LNCaP clone FGC (cell line): ENCODE measurements at regions not wholly inside any gene's neighbourhood (a gene's known extent, or its start where the extent isn't known, plus 50 kb on each side); places are given as distances from the start of the nearest gene placed in this dataset.
"Not testable (repeated sequence)": the region's sequence is repeated elsewhere in the genome, so short reads cannot be mapped to it uniquely, and the experiment has no call there.

Experiments
- DNase-seq: peaks from one replicate; pipeline ENCODE4 v3.0.0-alpha.2; 2011; ENCODE audit warnings: low read depth
- H3K4me3 ChIP-seq: 2 replicates; pipeline ENCODE4 v1.5.1; 2011; ENCODE audit warnings: mild to moderate bottlenecking, low read depth, low read length, control low read depth
- TF ChIP-seq, protein P1 (sequence below): IDR thresholded peaks from 2 replicates; pipeline ENCODE4 v1.5.1; 2012; ENCODE audit warnings: mild to moderate bottlenecking; ENCODE audit not compliant: control insufficient read depth, insufficient read depth; ENCODE audit errors: extremely low read depth

DNA sequence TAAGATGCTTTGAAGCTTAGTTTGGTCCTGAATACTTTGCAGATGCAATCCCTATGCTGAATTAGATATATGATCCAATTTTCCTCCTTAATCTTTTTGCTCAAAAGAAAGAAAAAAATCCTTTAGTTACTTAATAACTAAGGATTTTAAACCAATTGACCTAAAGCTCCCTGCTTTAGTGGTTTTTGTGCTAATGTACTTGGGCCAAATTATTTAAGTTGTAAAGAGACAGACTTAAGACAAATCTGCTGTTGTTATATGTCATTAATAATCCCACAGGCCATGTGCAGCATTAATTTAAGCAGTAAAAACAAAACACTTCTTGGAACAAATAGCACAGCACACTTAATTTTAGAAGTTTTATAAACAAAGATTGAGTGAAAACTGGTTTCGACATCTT, 776.1 kb upstream of the SEMA6D start:
- TF ChIP-seq, protein P1, sequence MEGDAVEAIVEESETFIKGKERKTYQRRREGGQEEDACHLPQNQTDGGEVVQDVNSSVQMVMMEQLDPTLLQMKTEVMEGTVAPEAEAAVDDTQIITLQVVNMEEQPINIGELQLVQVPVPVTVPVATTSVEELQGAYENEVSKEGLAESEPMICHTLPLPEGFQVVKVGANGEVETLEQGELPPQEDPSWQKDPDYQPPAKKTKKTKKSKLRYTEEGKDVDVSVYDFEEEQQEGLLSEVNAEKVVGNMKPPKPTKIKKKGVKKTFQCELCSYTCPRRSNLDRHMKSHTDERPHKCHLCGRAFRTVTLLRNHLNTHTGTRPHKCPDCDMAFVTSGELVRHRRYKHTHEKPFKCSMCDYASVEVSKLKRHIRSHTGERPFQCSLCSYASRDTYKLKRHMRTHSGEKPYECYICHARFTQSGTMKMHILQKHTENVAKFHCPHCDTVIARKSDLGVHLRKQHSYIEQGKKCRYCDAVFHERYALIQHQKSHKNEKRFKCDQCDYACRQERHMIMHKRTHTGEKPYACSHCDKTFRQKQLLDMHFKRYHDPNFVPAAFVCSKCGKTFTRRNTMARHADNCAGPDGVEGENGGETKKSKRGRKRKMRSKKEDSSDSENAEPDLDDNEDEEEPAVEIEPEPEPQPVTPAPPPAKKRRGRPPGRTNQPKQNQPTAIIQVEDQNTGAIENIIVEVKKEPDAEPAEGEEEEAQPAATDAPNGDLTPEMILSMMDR, result no peak
- no peak for DNase-seq
- no peak overlapping the region for H3K4me3 ChIP-seq

DNA sequence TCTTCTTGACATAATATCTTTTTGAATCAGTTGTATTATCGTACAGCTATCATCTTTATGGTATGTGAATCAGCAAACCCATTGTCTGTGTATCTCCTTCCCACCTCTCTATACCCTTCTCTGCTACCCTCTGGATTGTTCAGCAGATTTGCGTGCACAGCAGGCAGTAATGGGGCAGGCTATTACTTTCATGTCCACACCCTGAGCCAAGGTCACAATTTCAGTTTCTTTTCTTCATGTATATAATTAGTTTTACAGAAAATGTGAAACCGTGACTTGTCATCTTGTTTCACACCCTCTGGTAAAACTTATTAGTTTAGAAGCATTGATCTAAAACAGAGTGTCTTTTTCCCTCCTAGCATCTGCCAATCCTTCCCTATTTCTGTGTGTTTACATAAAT, 770.4 kb upstream of the SEMA6D start:
- H3K4me3 ChIP-seq, result no peak overlapping the region
- TF ChIP-seq, protein P1, result no peak
- DNase-seq, result no peak

DNA sequence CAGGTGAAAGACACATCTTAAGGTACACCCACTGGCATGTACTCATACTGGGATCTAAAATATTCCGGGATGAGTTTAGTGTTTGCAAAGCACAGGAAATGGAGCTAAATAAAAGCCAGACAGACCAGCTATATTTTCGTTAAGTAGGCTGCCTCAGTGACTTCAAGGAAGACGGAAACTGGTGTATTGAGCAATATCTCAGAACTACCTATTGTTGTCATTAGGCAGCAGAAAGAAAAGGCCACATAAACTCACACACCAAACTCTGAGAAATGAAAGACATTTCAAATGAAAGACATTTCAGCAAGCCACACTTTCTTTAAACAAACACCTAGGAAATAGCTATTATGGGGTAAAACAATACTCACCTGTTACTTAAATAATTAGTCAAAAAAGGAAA, 761.7 kb upstream of the SEMA6D start:
- TF ChIP-seq, protein P1, result no peak
- no peak overlapping the region for H3K4me3 ChIP-seq
- no peak for DNase-seq

- DNase-seq, result no peak
- H3K4me3 ChIP-seq, result no peak overlapping the region
- TF ChIP-seq, protein P1, result no peak
Observed at GRCh38 chr15:46956456-46956855, 760.8 kb upstream of the SEMA6D start.

- TF ChIP-seq, protein P1, result no peak
- H3K4me3 ChIP-seq, result no peak overlapping the region
- no peak for DNase-seq
Observed at GRCh38 chr15:46956881-46957280, 760.4 kb upstream of the SEMA6D start.

GRCh38 chr15:46960581-46960980, 756.7 kb upstream of the SEMA6D start:
- no peak overlapping the region for H3K4me3 ChIP-seq

DNA sequence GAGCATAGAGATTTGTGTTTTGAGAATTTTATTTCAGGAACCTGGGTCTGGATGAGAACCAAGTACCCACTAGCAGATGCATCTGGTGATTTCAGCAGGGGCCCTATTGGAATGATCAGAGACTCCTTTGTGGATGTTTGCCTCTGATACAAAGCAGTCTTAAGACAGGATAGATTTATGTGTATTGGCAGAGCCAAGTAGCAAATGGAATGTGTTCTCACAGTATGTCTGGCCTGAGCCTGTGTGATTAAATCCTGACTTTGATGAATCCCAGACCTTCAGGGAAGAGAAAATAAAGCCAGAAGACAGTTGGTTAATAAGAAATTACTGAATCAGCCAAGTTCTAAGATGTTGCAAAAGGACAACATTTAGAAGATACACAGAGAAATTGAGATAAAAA, 755.5 kb upstream of the SEMA6D start:
- DNase-seq, result no peak
- no peak overlapping the region for H3K4me3 ChIP-seq
- TF ChIP-seq, protein P1, result no peak

More at GRCh38 chr15:46960581-46960980, 756.7 kb upstream of the SEMA6D start:
- no peak for DNase-seq
- TF ChIP-seq, protein P1, result no peak

- DNase-seq, H3K4me3 ChIP-seq: not testable (repeated sequence)
Observed at GRCh38 chr15:46988055-46988454, 729.2 kb upstream of the SEMA6D start.
